ENCODE measurements at regions not wholly inside any gene's neighbourhood (a gene's known extent, or its start where the extent isn't known, plus 50 kb on each side); places are given as distances from the start of the nearest gene placed in this dataset.

- TF ChIP-seq, protein P1, sequence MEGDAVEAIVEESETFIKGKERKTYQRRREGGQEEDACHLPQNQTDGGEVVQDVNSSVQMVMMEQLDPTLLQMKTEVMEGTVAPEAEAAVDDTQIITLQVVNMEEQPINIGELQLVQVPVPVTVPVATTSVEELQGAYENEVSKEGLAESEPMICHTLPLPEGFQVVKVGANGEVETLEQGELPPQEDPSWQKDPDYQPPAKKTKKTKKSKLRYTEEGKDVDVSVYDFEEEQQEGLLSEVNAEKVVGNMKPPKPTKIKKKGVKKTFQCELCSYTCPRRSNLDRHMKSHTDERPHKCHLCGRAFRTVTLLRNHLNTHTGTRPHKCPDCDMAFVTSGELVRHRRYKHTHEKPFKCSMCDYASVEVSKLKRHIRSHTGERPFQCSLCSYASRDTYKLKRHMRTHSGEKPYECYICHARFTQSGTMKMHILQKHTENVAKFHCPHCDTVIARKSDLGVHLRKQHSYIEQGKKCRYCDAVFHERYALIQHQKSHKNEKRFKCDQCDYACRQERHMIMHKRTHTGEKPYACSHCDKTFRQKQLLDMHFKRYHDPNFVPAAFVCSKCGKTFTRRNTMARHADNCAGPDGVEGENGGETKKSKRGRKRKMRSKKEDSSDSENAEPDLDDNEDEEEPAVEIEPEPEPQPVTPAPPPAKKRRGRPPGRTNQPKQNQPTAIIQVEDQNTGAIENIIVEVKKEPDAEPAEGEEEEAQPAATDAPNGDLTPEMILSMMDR (IDR thresholded peaks at IDR 0.05; ENCODE audit: low read depth, low read length, missing input control), result no peak
- TF ChIP-seq YY1 (IDR thresholded peaks at IDR 0.05), result no peak
Observed at GRCh38 chr12:91778938-91779400, 366.7 kb downstream of the BTG1 start.

Measured in liver (tissue), 2 donors.